Loucy (cell line): ENCODE measurements at regions not wholly inside any gene's neighbourhood (a gene's known extent, or its start where the extent isn't known, plus 50 kb on each side); places are given as distances from the start of the nearest gene placed in this dataset.

Source experiments
- H2AFZ ChIP-seq: fragments of 200-600 bp; sonication (generic); 2 replicates; pipeline ENCODE4 v1.6.0; 2016; ENCODE audit warnings: antibody characterized with exemption, mild to moderate bottlenecking, low read length, moderate library complexity
- H3F3A ChIP-seq: fragments of 200-600 bp; 2 replicates; pipeline ENCODE4 v1.6.0; 2016; ENCODE audit warnings: antibody characterized with exemption, low read depth, mild to moderate bottlenecking
- H3K27me3 ChIP-seq: fragments of 200-600 bp; sonication (generic); 2 replicates; pipeline ENCODE4 v1.6.1; 2014; ENCODE audit warnings: low read length, mild to moderate bottlenecking; ENCODE audit not compliant: insufficient read depth, poor library complexity, severe bottlenecking
- H3K36me3 ChIP-seq: fragments of 200-600 bp; sonication (generic); 2 replicates; pipeline ENCODE4 v1.6.1; 2016; ENCODE audit warnings: low read length; ENCODE audit not compliant: insufficient read depth
- H3K4me1 ChIP-seq: fragments of 200-600 bp; sonication (generic); 2 replicates; pipeline ENCODE4 v1.5.1; 2014; ENCODE audit warnings: low read length, mild to moderate bottlenecking; ENCODE audit not compliant: insufficient read depth, poor library complexity, severe bottlenecking
- H3K4me2 ChIP-seq: fragments of 200-600 bp; sonication (generic); 2 replicates; pipeline ENCODE4 v1.6.0; 2014; ENCODE audit warnings: antibody characterized with exemption, low read length, low read depth, mild to moderate bottlenecking; ENCODE audit not compliant: poor library complexity, severe bottlenecking
- H3K4me3 ChIP-seq: fragments of 200-600 bp; sonication (generic); 2 replicates; pipeline ENCODE4 v1.5.1; 2014; ENCODE audit warnings: low read length, mild to moderate bottlenecking, mixed read lengths; ENCODE audit not compliant: poor library complexity, severe bottlenecking
- H3K79me2 ChIP-seq: fragments of 200-600 bp; sonication (generic); 2 replicates; pipeline ENCODE4 v1.6.1; 2014; ENCODE audit warnings: low read length; ENCODE audit not compliant: insufficient read depth
- H3K9ac ChIP-seq: fragments of 200-600 bp; sonication (generic); 2 replicates; pipeline ENCODE4 v1.6.0; 2014; ENCODE audit warnings: mild to moderate bottlenecking, low read depth, low read length, moderate library complexity; ENCODE audit not compliant: poor library complexity, severe bottlenecking
- H3K9me2 ChIP-seq: fragments of 200-600 bp; sonication (generic); replicated peaks from 2 replicates; pipeline ENCODE4 v1.6.1; 2016; ENCODE audit warnings: low read depth, low read length, mixed read lengths
- H3K9me3 ChIP-seq: fragments of 200-600 bp; sonication (generic); 2 replicates; pipeline ENCODE4 v1.6.1; 2014; ENCODE audit warnings: mild to moderate bottlenecking, antibody characterized with exemption, low read length, low read depth; ENCODE audit not compliant: insufficient read depth
- H4K20me1 ChIP-seq: fragments of 200-600 bp; sonication (generic); 2 replicates; pipeline ENCODE4 v1.6.0; 2014; ENCODE audit warnings: antibody characterized with exemption, low read length, mild to moderate bottlenecking; ENCODE audit not compliant: insufficient read depth, poor library complexity, severe bottlenecking
- CTCF ChIP-seq: fragments of 200-600 bp; sonication (generic); conservative IDR thresholded peaks from 2 replicates; pipeline ENCODE4 v1.5.1; 2014; ENCODE audit warnings: mild to moderate bottlenecking, antibody characterized with exemption, low read length
- EZH2phosphoT487 ChIP-seq: fragments of 200-600 bp; IDR thresholded peaks from 2 replicates; pipeline ENCODE4 v1.6.1; 2018; ENCODE audit warnings: antibody characterized with exemption, mild to moderate bottlenecking, moderate library complexity, borderline replicate concordance

- Histone ChIP-seq H3K27me3 (no peaks in the 10 kb centered on the region), H2AFZ (no peak overlapping the region), H3K79me2 (no peaks in the 10 kb centered on the region), H4K20me1 (no peaks in the 10 kb centered on the region), H3K4me2 (no peak overlapping the region), H3K36me3 (no peaks in the 10 kb centered on the region), H3K9me3 (no peaks in the 10 kb centered on the region), H3K9me2 (no peaks in the 10 kb centered on the region; the same call in 1 of the 2 replicates), H3F3A (no peaks in the 10 kb centered on the region), H3K9ac (no peak overlapping the region), H3K4me3 (no peak overlapping the region), H3K4me1 (no peaks in the 10 kb centered on the region)
- no peak for TF ChIP-seq EZH2phosphoT487
- TF ChIP-seq CTCF, result no peak
Observed at GRCh38 chr6:139888681-139889122, 514.3 kb upstream of the CITED2 start.

- Histone ChIP-seq H3K79me2 (no peaks in the 10 kb centered on the region), H3F3A (no peaks in the 10 kb centered on the region), H4K20me1 (no peaks in the 10 kb centered on the region), H3K36me3 (no peaks in the 10 kb centered on the region), H3K4me2 (no peak overlapping the region), H3K9me2 (no peaks in the 10 kb centered on the region; the same call in 1 of the 2 replicates), H3K4me1 (peaks cover 5% of the 10 kb centered on the region), H3K27me3 (no peaks in the 10 kb centered on the region), H2AFZ (no peak overlapping the region), H3K9ac (no peak overlapping the region), H3K9me3 (no peaks in the 10 kb centered on the region), H3K4me3 (no peak overlapping the region)
- no peak for TF ChIP-seq CTCF
- TF ChIP-seq EZH2phosphoT487, result no peak
Observed at GRCh38 chr6:139887275-139887674, 512.8 kb upstream of the CITED2 start.

GRCh38 chr6:139886396-139886795 lies 511.9 kb upstream of the CITED2 start:
- no peak overlapping the region for H3K4me2 ChIP-seq
- no peak overlapping the region for H3K9ac ChIP-seq
- no peaks in the 10 kb centered on the region for H3K79me2 ChIP-seq
- no peak overlapping the region for H3K4me3 ChIP-seq
- H3F3A ChIP-seq, result no peaks in the 10 kb centered on the region
- TF ChIP-seq CTCF, result no peak
- TF ChIP-seq EZH2phosphoT487, result no peak
- H4K20me1 ChIP-seq, result no peaks in the 10 kb centered on the region
- no peaks in the 10 kb centered on the region for H3K36me3 ChIP-seq
- peaks cover 5% of the 10 kb centered on the region for H3K4me1 ChIP-seq
- no peaks in the 10 kb centered on the region for H3K27me3 ChIP-seq
- H2AFZ ChIP-seq, result no peak overlapping the region
- no peaks in the 10 kb centered on the region for H3K9me3 ChIP-seq
- no peaks in the 10 kb centered on the region; the same call in 1 of the 2 replicates for H3K9me2 ChIP-seq
